Gastrocnemius medialis (tissue), 4 donors: ENCODE measurements at regions not wholly inside any gene's neighbourhood (a gene's known extent, or its start where the extent isn't known, plus 50 kb on each side); places are given as distances from the start of the nearest gene placed in this dataset.

Experiments used
- ATAC-seq, 2 donors: fragments of 150-250 bp; one replicate each; pipeline ENCODE4 v1.9.1; 2016
- DNase-seq, 2 donors: peaks; one replicate each; pipeline ENCODE4 v3.0.0-alpha.2; 2019
- H3K27ac ChIP-seq, 4 donors: fragments of 200-600 bp; sonication (generic); 1 replicate in 1 of 4; 2 replicates in 3 of 4; pipeline ENCODE4 v1.5.1; 2016 to 2018; ENCODE audit warnings: mild to moderate bottlenecking in 2 of 4, moderate library complexity in 1 of 4
- H3K27me3 ChIP-seq, 3 donors: fragments of 200-600 bp; sonication (generic) in 2 of 3; 1 replicate in 1 of 3; 2 replicates in 2 of 3; pipeline versions ENCODE4 v1.5.1 to v1.6.0; 2016 to 2019; ENCODE audit warnings: mild to moderate bottlenecking in 1 of 3, moderate library complexity in 1 of 3
- H3K36me3 ChIP-seq, 2 donors: fragments of 200-600 bp; sonication (generic) in 1 of 2; one replicate each; pipeline ENCODE4 v1.5.1; 2017 to 2018
- H3K4me1 ChIP-seq, 2 donors: fragments of 200-600 bp; sonication (generic) in 1 of 2; one replicate each; pipeline ENCODE4 v1.5.1; 2016 to 2017; ENCODE audit warnings: mild to moderate bottlenecking in 2 of 2
- H3K4me3 ChIP-seq, 4 donors: fragments of 200-600 bp; sonication (generic) in 3 of 4; 1 replicate in 1 of 4; 2 replicates in 3 of 4; pipeline ENCODE4 v1.5.1; 2016 to 2019; ENCODE audit warnings: mild to moderate bottlenecking in 2 of 4
- H3K9me3 ChIP-seq, 3 donors: fragments of 200-600 bp; sonication (generic) in 2 of 3; 1 replicate in 1 of 3; 2 replicates in 2 of 3; pipeline ENCODE4 v1.5.1; 2016 to 2019
- CTCF ChIP-seq, 5 experiments: fragments of 450-650 bp in 3 of 5; fragments of 200-600 bp in 2 of 5; sonication (generic) in 2 of 5; IDR thresholded peaks in 4 of 5; conservative IDR thresholded peaks in 1 of 5; 1 replicate in 4 of 5; 2 replicates in 1 of 5; pipeline ENCODE4 v1.5.1; 2016 to 2019; ENCODE audit warnings: antibody characterized with exemption in 5 of 5, mild to moderate bottlenecking in 3 of 5, moderate library complexity in 3 of 5
- POLR2A ChIP-seq, 2 donors: fragments of 450-650 bp; IDR thresholded peaks; one replicate each; pipeline ENCODE4 v1.6.1; 2017; ENCODE audit warnings: antibody characterized with exemption in 2 of 2, mild to moderate bottlenecking in 2 of 2, moderate library complexity in 2 of 2
- in situ Hi-C, 4 donors: fragments of 200-750 bp; cut with MboI; loops; one replicate each; pipeline versions ENCODE4 v1.15.0 to v1.8.0; 2017; ENCODE audit warnings: low sequenced_read_pairs in 4 of 4
- intact Hi-C: fragments of 100-400 bp; cut with DNase I; formaldehyde crosslinking; loops from one replicate; pipeline ENCODE4 v1.15.1; 2023; ENCODE audit warnings: low total_unique reads

- H3K27ac ChIP-seq = no peak overlapping the region
- H3K27me3 ChIP-seq = no peaks in the 10 kb centered on the region
- ATAC-seq = no peak
- intact Hi-C loops (no loop called here), in situ Hi-C loops (no loop called here)
- TF ChIP-seq POLR2A (IDR thresholded peaks at IDR 0.05) (no peak), CTCF (IDR thresholded peaks at IDR 0.05 in 4 of 5, conservative IDR thresholded peaks at IDR 0.05 in 1 of 5) (no peak)
- no peaks in the 10 kb centered on the region for H3K36me3 ChIP-seq
- H3K9me3 ChIP-seq = no peaks in the 10 kb centered on the region
- no peak overlapping the region for H3K4me3 ChIP-seq
- H3K4me1 ChIP-seq = no peaks in the 10 kb centered on the region
- DNase-seq = no peak
These were observed 1556.6 kb upstream of the PRR20A start for GRCh38 chr13:55583953-55584593.

GRCh38 chr13:55602784-55603183 is 1537.9 kb upstream of the PRR20A start:
- no peak for ATAC-seq
- in situ Hi-C loops (no loop called here), intact Hi-C loops (no loop called here)
- Histone ChIP-seq H3K9me3 (no peaks in the 10 kb centered on the region), H3K4me1 (no peaks in the 10 kb centered on the region), H3K36me3 (no peaks in the 10 kb centered on the region), H3K27ac (no peak overlapping the region), H3K4me3 (no peak overlapping the region), H3K27me3 (no peaks in the 10 kb centered on the region)
- no peak for DNase-seq
- TF ChIP-seq POLR2A (IDR thresholded peaks at IDR 0.05) (no peak), CTCF (IDR thresholded peaks at IDR 0.05 in 4 of 5, conservative IDR thresholded peaks at IDR 0.05 in 1 of 5) (no peak)

- no peaks in the 10 kb centered on the region for H3K27me3 ChIP-seq
- DNase-seq (no peak), ATAC-seq (no peak)
- in situ Hi-C loops = no loop called here
- no peak for TF ChIP-seq CTCF (IDR thresholded peaks at IDR 0.05 in 4 of 5, conservative IDR thresholded peaks at IDR 0.05 in 1 of 5)
- TF ChIP-seq POLR2A (IDR thresholded peaks at IDR 0.05) = no peak
- intact Hi-C loops = no loop called here
- H3K9me3 ChIP-seq = no peaks in the 10 kb centered on the region
- H3K4me1 ChIP-seq = no peaks in the 10 kb centered on the region
- H3K36me3 ChIP-seq = no peaks in the 10 kb centered on the region
- H3K4me3 ChIP-seq = no peak overlapping the region
- H3K27ac ChIP-seq = no peak overlapping the region
These were observed 1534.6 kb upstream of the PRR20A start for GRCh38 chr13:55606045-55606665.

- peak; percentile 47 to 81 for ATAC-seq
- in situ Hi-C loops = no loop called here
- H3K9me3 ChIP-seq = no peaks in the 10 kb centered on the region
- peak overlapping the region in 3 of 4 donors; percentile 4 to 43 (median 8) for H3K27ac ChIP-seq
- no peaks in the 10 kb centered on the region for H3K27me3 ChIP-seq
- H3K4me3 ChIP-seq = no peak overlapping the region
- intact Hi-C loops = no loop called here
- no peaks in the 10 kb centered on the region for H3K36me3 ChIP-seq
- no peak for DNase-seq
- no peaks in the 10 kb centered on the region for H3K4me1 ChIP-seq
- TF ChIP-seq CTCF (IDR thresholded peaks at IDR 0.05 in 4 of 5, conservative IDR thresholded peaks at IDR 0.05 in 1 of 5) (no peak), POLR2A (IDR thresholded peaks at IDR 0.05) (no peak)
These were observed 1527.1 kb upstream of the PRR20A start for GRCh38 chr13:55613429-55614187.
